ENCODE measurements at regions not wholly inside any gene's neighbourhood (a gene's known extent, or its start where the extent isn't known, plus 50 kb on each side); places are given as distances from the start of the nearest gene placed in this dataset.

GRCh38 chr9:29882767-29883166 lies 2309.5 kb upstream of the C9orf72 start (continued):
- TF ChIP-seq BCL3 (IDR thresholded peaks at IDR 0.05; ENCODE audit: borderline replicate concordance, insufficient read depth, low read depth, low read length, poor library complexity, severe bottlenecking) (no peak), TCF3 (IDR thresholded peaks at IDR 0.05; ENCODE audit: borderline replicate concordance, insufficient read depth, low read depth, low read length) (no peak), NFYB (IDR thresholded peaks at IDR 0.05; ENCODE audit: insufficient read depth, low read depth, low read length) (no peak), NBN (IDR thresholded peaks at IDR 0.05) (0 out of 2 replicates have a peak, but pooled peaks have one; percentile 40), E2F4 (IDR thresholded peaks at IDR 0.05; ENCODE audit: low read depth, low read length) (no peak), MEF2A (IDR thresholded peaks at IDR 0.05; ENCODE audit: insufficient read depth, low read depth, low read length) (no peak), ZNF274 (IDR thresholded peaks at IDR 0.05; ENCODE audit: insufficient read depth, insufficient read length) (no peak), HDAC2 (IDR thresholded peaks at IDR 0.05) (no peak), RELB (IDR thresholded peaks at IDR 0.05; ENCODE audit: low read depth) (peak; percentile 69), NFIC (IDR thresholded peaks at IDR 0.05; ENCODE audit: low read depth, low read length) (no peak), JUND (IDR thresholded peaks at IDR 0.05; ENCODE audit: low read depth, low read length) (peak; percentile 53; the same call in 1 of the 2 replicates), EGR1 (IDR thresholded peaks at IDR 0.05; ENCODE audit: borderline replicate concordance in 1 of 2, low read depth in 2 of 2, low read length in 2 of 2) (no peak), BCL11A (IDR thresholded peaks at IDR 0.05; ENCODE audit: low read depth, low read length) (peak; percentile 64; the same call in 1 of the 2 replicates), EED (IDR thresholded peaks at IDR 0.05; ENCODE audit: low read depth) (no peak), LARP7 (IDR thresholded peaks at IDR 0.05) (no peak), NR2F1 (conservative IDR thresholded peaks at IDR 0.05) (0 out of 2 replicates have a peak, but pooled peaks have one; percentile 46), FOXK2 (IDR thresholded peaks at IDR 0.05) (no peak), MEF2B (IDR thresholded peaks at IDR 0.05; ENCODE audit: partially characterized antibody, poor library complexity, severe bottlenecking) (peak; percentile 71), FOXM1 (IDR thresholded peaks at IDR 0.05; ENCODE audit: low read depth, low read length) (no peak), PKNOX1 (IDR thresholded peaks at IDR 0.05) (no peak), IKZF2 (IDR thresholded peaks at IDR 0.05) (peak; percentile 36 to 71; a peak in 3 of 4 replicates), BMI1 (IDR thresholded peaks at IDR 0.05; ENCODE audit: borderline replicate concordance) (peak; percentile 41; the same call in 1 of the 2 replicates), SREBF2 (IDR thresholded peaks at IDR 0.05; ENCODE audit: low read length) (no peak), BHLHE40 (IDR thresholded peaks at IDR 0.05; ENCODE audit: borderline replicate concordance in 1 of 2, low read depth in 2 of 2, low read length in 1 of 2) (peak in 1 of 2 experiments; percentile 29; a peak in 1 of 4 replicates), TCF12 (IDR thresholded peaks at IDR 0.05; ENCODE audit: low read depth, low read length) (no peak), BACH1 (IDR thresholded peaks at IDR 0.05; ENCODE audit: borderline replicate concordance) (peak; percentile 53; the same call in 1 of the 2 replicates), ATF7 (IDR thresholded peaks at IDR 0.05; ENCODE audit: low read depth) (peak; percentile 50), SP1 (IDR thresholded peaks at IDR 0.05; ENCODE audit: low read depth, low read length) (no peak), RUNX3 (IDR thresholded peaks at IDR 0.05; ENCODE audit: low read length) (no peak)
